A549 (cell line): ENCODE measurements at regions not wholly inside any gene's neighbourhood (a gene's known extent, or its start where the extent isn't known, plus 50 kb on each side); places are given as distances from the start of the nearest gene placed in this dataset.

Source experiments
- EP300 ChIP-seq, 2 experiments: fragments of >200 bp; sonication (Bioruptor Twin); formaldehyde crosslinking; IDR thresholded peaks; 2 replicates in 1 of 2; 3 replicates in 1 of 2; pipeline ENCODE4 v1.6.1; 2016 to 2017
- JUNB ChIP-seq: fragments of >200 bp; sonication (Bioruptor Twin); formaldehyde crosslinking; IDR thresholded peaks from 2 replicates; pipeline ENCODE4 v1.6.1; 2016
- PHF8 ChIP-seq: fragments of 200-600 bp; sonication (generic); IDR thresholded peaks from 2 replicates; pipeline ENCODE4 v1.6.1; 2016; ENCODE audit warnings: low read depth, mild to moderate bottlenecking, antibody characterized with exemption, moderate library complexity, borderline replicate concordance
- POLR2A ChIP-seq: IDR thresholded peaks from 2 replicates; pipeline ENCODE4 v1.6.1; 2012; ENCODE audit warnings: mild to moderate bottlenecking, low read length
- RAD21 ChIP-seq, 2 experiments: fragments of >200 bp in 1 of 2; sonication (Bioruptor Twin) in 1 of 2; formaldehyde crosslinking in 1 of 2; IDR thresholded peaks in 1 of 2; conservative IDR thresholded peaks in 1 of 2; 2 replicates in 1 of 2; 3 replicates in 1 of 2; pipeline ENCODE4 v1.6.1; 2012 to 2018; ENCODE audit warnings: inconsistent platforms in 1 of 2
- RCOR1 ChIP-seq: fragments of 150-350 bp; IDR thresholded peaks from 2 replicates; pipeline ENCODE4 v1.6.1; 2014; ENCODE audit warnings: antibody characterized with exemption, low read length, low read depth
- RFX5 ChIP-seq: fragments of 450-650 bp; IDR thresholded peaks from 2 replicates; pipeline ENCODE4 v1.7.1; 2014; ENCODE audit warnings: antibody characterized with exemption, mild to moderate bottlenecking, moderate library complexity
- RNF2 ChIP-seq: fragments of 200-600 bp; sonication (generic); IDR thresholded peaks from 2 replicates; pipeline ENCODE4 v1.6.1; 2016; ENCODE audit warnings: low read depth, mild to moderate bottlenecking, antibody characterized with exemption, moderate library complexity, borderline replicate concordance
- TF ChIP-seq, protein P1 (sequence below): fragments of >200 bp; sonication (Bioruptor Twin); formaldehyde crosslinking; IDR thresholded peaks from 3 replicates; pipeline ENCODE4 v1.5.1; 2016

DNA sequence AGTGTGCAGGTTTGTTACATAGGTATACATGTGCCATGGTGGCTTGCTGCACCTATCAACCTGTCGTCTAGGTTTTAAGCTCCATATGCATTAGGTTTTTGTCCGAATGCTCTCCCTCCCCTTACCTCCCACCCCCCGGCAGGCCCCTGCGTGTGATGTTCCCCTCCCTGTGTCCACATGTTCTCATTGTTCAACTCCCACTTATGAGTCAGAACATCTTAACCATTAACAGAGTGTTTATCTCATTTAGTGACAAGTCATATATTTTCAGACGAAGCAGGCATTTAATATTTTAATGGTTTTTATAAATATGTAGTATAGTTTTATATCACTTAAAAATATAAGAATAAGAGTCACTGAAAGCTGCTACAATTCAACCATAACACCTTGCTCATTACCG is 780.5 kb upstream of the ARGLU1 start:
- TF ChIP-seq, protein P1, sequence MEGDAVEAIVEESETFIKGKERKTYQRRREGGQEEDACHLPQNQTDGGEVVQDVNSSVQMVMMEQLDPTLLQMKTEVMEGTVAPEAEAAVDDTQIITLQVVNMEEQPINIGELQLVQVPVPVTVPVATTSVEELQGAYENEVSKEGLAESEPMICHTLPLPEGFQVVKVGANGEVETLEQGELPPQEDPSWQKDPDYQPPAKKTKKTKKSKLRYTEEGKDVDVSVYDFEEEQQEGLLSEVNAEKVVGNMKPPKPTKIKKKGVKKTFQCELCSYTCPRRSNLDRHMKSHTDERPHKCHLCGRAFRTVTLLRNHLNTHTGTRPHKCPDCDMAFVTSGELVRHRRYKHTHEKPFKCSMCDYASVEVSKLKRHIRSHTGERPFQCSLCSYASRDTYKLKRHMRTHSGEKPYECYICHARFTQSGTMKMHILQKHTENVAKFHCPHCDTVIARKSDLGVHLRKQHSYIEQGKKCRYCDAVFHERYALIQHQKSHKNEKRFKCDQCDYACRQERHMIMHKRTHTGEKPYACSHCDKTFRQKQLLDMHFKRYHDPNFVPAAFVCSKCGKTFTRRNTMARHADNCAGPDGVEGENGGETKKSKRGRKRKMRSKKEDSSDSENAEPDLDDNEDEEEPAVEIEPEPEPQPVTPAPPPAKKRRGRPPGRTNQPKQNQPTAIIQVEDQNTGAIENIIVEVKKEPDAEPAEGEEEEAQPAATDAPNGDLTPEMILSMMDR = no peak
- no peak for TF ChIP-seq JUNB
- no peak for TF ChIP-seq RCOR1
- TF ChIP-seq EP300 (IDR thresholded peaks at IDR 0.05) = no peak
- no peak for TF ChIP-seq RNF2
- no peak for TF ChIP-seq PHF8
- no peak for TF ChIP-seq RFX5
- no peak for TF ChIP-seq POLR2A
- no peak for TF ChIP-seq RAD21 (conservative IDR thresholded peaks at IDR 0.05 in 1 of 2, IDR thresholded peaks at IDR 0.05 in 1 of 2)
